ENCODE measurements at regions not wholly inside any gene's neighbourhood (a gene's known extent, or its start where the extent isn't known, plus 50 kb on each side); places are given as distances from the start of the nearest gene placed in this dataset.
"Not testable (repeated sequence)": the region's sequence is repeated elsewhere in the genome, so short reads cannot be mapped to it uniquely, and the experiment has no call there.

DNA sequence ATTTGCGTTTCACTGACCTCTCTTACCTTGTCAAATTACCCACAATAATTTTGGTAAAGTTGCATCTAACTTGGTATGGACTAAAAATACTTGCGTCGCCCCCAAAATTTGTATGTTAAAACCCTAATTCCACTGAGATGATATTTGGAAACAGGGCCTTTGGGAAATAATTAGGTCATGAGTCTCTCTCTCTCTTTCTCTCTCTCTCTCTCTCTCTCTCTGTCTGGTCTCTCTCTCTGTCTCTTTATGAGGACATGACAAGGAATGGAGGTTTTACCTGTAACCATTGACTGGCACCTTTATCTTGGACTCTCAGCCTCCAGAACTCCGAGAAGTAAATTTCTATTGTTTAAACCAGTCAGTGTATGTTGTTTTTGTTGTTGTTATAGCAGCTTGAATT lies 111.5 kb upstream of the BDP1 start:
- DNase-seq (ENCODE audit: low read depth): not testable (repeated sequence)

GRCh38 chr5:71372601-71373000 lies 82.8 kb upstream of the BDP1 start:
- not testable (repeated sequence) for DNase-seq (ENCODE audit: low read depth)

GRCh38 chr5:71373054-71373734 lies 82.3 kb upstream of the BDP1 start:
- not testable (repeated sequence) for DNase-seq (ENCODE audit: low read depth)

DNA sequence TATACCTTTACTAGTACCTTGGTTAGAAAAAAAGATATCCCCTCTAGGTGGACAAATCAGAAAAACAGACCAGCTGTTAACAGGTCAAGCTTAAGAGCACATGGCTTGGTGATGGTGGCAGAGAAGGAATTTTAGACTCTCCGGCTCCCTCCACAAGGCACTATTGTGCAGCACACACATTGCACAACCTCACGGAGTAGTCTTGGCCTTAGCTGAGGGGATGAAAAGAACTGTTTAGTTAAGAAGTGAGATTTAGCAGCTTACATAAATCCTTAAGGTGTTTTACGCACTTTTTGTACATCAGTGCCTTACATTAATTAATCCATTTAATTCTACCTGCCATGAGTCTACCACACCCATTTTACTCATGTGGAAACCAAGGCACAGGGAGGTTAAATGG lies 71.2 kb upstream of the BDP1 start:
- not testable (repeated sequence) for DNase-seq (ENCODE audit: low read depth)

GRCh38 chr5:71384706-71385105 lies 70.7 kb upstream of the BDP1 start:
- no peak for DNase-seq (ENCODE audit: low read depth)

- not testable (repeated sequence) for DNase-seq (ENCODE audit: low read depth)
Observed at GRCh38 chr5:71385208-71385607, 70.2 kb upstream of the BDP1 start.

DNA sequence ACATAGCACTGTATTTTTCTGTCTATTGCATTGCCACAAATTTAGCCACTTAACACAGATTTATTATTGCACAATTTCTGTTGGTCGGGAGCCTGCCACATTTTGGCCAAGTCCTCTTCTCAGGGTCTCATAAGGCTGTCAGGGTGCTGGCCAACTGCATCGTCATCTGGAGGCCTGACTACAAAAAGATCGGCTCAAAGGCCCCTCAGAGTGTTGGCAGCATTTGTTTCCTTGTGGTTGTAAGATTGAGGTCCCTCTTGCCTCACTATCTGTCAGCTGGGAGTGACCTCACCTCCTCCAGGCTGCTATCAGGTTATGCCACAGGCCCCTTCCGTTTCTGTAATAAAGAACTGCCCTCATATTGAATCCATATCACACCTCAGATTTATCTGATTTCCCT lies 67.3 kb upstream of the BDP1 start:
- DNase-seq (ENCODE audit: low read depth): peak; percentile 19

DNA sequence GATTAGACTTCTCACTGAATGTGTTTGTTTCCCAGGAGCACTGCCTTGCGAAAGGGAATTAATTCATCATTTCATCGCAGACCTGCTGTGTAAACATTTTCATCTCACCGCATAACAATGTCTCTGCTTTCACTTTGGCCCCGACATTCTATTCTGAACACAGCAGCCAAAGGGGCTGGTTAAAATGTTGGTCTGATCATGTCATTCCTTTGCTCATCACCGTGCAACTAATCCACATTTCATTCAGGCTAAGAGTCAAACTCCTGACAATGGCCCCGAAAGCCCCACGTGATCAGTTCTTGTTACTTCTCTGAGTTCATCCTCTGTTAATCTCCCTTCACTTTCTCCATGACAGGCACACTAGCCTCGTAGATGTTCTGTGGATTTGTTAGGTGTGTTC lies 57.1 kb upstream of the BDP1 start:
- DNase-seq (ENCODE audit: low read depth): peak; percentile 13

GRCh38 chr5:71398859-71399258 lies 56.6 kb upstream of the BDP1 start:
- not testable (repeated sequence) for DNase-seq (ENCODE audit: low read depth)

GRCh38 chr5:71399443-71399842 lies 56.0 kb upstream of the BDP1 start:
- DNase-seq (ENCODE audit: low read depth): not testable (repeated sequence)

DNA sequence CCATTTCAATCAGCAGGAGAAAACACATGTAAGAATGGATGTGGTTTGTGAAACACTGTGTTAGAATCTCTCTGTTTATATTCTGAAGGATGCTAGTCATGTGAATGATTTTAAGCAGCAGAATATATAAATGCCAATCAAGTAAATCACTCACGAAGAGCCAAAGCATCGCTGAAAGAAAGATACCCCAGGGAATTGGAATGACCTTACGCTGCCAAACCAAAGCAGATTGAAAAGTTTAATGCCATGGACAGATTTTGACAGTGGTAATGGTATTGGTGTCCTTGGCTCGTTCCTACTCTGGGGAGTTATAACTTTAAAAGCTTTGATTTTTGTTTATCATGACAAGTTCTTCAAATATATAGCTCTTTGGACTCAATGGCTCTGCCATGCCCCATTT lies 54.8 kb upstream of the BDP1 start:
- not testable (repeated sequence) for DNase-seq (ENCODE audit: low read depth)

DNA sequence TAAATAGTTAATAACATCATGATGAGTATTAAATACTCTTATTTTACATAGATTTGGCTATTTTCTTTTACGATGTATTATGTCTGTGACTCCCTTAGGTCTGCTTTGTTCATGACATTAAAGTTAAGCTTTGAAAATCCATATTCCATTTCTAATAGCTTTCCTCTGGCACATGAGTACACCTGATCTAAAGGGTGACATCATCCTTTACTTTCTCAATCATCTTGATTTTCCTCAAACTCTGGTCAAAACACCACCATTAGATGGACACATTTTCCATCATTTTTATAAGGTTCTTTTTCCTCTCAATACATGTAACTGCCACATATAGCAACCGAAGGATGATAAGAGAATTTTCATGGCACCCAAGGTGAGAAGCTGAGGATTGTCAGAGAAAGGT lies 54.3 kb upstream of the BDP1 start:
- DNase-seq (ENCODE audit: low read depth): not testable (repeated sequence)

DNA sequence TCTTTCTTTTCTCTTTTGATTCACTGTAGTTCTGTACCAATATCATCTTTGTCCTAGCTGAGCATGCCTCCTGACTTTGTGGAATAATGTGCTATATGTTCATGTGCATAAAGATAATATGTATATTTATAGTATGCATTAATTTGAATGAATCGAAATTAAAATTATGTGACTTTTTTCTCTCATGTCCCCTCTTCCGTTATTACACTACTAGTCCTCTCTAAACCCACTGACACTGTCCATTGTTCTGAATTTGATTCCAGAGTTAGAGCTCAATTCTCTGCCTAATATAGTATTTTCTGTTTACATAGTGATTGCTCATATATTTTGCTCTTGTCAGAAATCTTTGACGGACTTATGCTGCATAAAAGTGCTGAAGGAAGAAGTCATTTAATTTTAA lies 53.9 kb upstream of the BDP1 start:
- not testable (repeated sequence) for DNase-seq (ENCODE audit: low read depth)

- DNase-seq (ENCODE audit: low read depth): not testable (repeated sequence)
Observed at GRCh38 chr5:71404441-71404840, 51.0 kb upstream of the BDP1 start.

GRCh38 chr5:71404936-71405335 lies 50.5 kb upstream of the BDP1 start:
- not testable (repeated sequence) for DNase-seq (ENCODE audit: low read depth)
